ENCODE measurements at regions not wholly inside any gene's neighbourhood (a gene's known extent, or its start where the extent isn't known, plus 50 kb on each side); places are given as distances from the start of the nearest gene placed in this dataset.
A peak's percentile ranks its signal among the peaks of the same experiment; 100 is the strongest.
"Not testable (repeated sequence)": the region's sequence is repeated elsewhere in the genome, so short reads cannot be mapped to it uniquely, and the experiment has no call there.

DNA sequence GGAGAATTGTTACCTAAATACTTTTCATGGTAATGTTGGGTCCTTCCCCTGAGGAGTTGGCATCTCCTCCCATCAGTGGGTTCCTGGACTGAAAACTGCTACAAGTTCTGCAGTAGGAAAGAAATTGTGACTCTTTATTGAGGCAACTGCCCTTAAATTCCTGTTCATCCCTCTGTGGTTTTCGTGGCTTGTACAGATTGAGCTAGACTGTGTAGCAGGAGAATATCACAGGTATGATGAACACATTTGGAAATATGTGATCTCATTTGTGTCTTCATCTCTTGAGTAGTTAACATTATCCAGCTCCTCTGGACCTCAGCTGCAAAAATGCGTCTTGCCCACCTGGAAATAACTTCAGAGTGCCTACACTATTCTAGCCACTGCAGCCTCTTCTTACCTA is 390.6 kb downstream of the PTPRC start:
- H3K4me3 Mint-ChIP-seq, result no peak overlapping the region
- H3K4me1 Mint-ChIP-seq, result peaks cover 6% of the 10 kb centered on the region
- no peak overlapping the region for H3K27ac Mint-ChIP-seq (ENCODE audit: low read depth)
- peaks cover 1% of the 10 kb centered on the region for H3K36me3 Mint-ChIP-seq (ENCODE audit: insufficient read depth)
- no peak for DNase-seq (ENCODE audit: low spot score in 2 of 2)
- no peaks in the 10 kb centered on the region for H3K27me3 Mint-ChIP-seq
- no peak for ATAC-seq (replicated peaks; ENCODE audit: extremely low read depth, poor library complexity, severe bottlenecking)
- H3K9me3 Mint-ChIP-seq, result peaks cover 5% of the 10 kb centered on the region

DNA sequence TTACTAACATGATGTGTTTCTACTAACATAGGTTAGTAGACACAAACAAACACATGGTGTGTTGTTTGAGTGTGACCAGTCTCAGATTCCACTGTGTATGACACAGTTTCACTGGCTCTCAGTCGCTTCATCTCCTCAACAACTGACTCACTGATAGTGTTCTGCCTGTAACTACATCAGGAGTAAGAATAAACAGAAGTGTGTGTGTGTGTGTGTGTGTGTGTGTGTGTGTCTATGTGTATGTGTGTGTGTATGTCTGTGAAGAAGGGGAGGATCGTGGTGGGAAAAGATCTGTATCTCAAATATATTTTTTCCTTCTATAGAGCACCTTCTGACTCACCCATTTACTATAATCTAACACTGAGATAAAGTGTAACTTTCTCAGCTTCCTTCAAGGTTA is 391.0 kb downstream of the PTPRC start:
- no peak overlapping the region for H3K4me3 Mint-ChIP-seq
- no peak for ATAC-seq (replicated peaks; ENCODE audit: extremely low read depth, poor library complexity, severe bottlenecking)
- no peak for DNase-seq (ENCODE audit: low spot score in 2 of 2)
- peaks cover 1% of the 10 kb centered on the region for H3K36me3 Mint-ChIP-seq (ENCODE audit: insufficient read depth)
- H3K27ac Mint-ChIP-seq (ENCODE audit: low read depth), result no peak overlapping the region
- H3K4me1 Mint-ChIP-seq, result peaks cover 6% of the 10 kb centered on the region
- peaks cover 5% of the 10 kb centered on the region for H3K9me3 Mint-ChIP-seq
- no peaks in the 10 kb centered on the region for H3K27me3 Mint-ChIP-seq

- not testable (repeated sequence) for H3K4me3 Mint-ChIP-seq; H3K27me3 Mint-ChIP-seq; ATAC-seq (replicated peaks; ENCODE audit: extremely low read depth, poor library complexity, severe bottlenecking); DNase-seq (ENCODE audit: low spot score in 2 of 2); H3K27ac Mint-ChIP-seq (ENCODE audit: low read depth); H3K36me3 Mint-ChIP-seq (ENCODE audit: insufficient read depth); H3K4me1 Mint-ChIP-seq; H3K9me3 Mint-ChIP-seq
Observed at GRCh38 chr1:199030541-199030940, 391.7 kb downstream of the PTPRC start.

DNA sequence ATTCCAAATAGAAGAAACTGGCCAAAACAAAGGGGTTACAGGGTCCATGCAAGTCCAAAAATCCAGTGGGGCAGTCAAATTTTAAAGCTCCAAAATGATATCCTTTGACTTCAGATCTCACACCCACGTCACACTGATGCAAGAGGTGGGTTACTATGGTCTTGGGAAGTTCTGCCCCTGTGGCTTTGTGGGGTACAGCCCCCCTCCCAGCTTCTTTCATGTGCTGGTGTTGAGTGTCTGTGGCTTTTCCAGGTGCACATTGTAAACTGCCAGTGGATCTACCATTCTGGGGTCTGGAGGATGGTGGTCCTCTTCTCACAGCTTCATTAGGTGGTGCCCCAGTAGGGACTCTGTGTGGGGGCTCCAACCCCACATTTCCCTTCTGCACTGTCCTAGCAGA is 392.3 kb downstream of the PTPRC start:
- not testable (repeated sequence) for H3K4me1 Mint-ChIP-seq; ATAC-seq (replicated peaks; ENCODE audit: extremely low read depth, poor library complexity, severe bottlenecking); DNase-seq (ENCODE audit: low spot score in 2 of 2); H3K27ac Mint-ChIP-seq (ENCODE audit: low read depth); H3K4me3 Mint-ChIP-seq; H3K27me3 Mint-ChIP-seq; H3K36me3 Mint-ChIP-seq (ENCODE audit: insufficient read depth); H3K9me3 Mint-ChIP-seq

GRCh38 chr1:199032479-199032878 is 393.6 kb downstream of the PTPRC start:
- not testable (repeated sequence) for H3K4me1 Mint-ChIP-seq; H3K36me3 Mint-ChIP-seq (ENCODE audit: insufficient read depth); H3K4me3 Mint-ChIP-seq; H3K27me3 Mint-ChIP-seq; ATAC-seq (replicated peaks; ENCODE audit: extremely low read depth, poor library complexity, severe bottlenecking); H3K9me3 Mint-ChIP-seq; H3K27ac Mint-ChIP-seq (ENCODE audit: low read depth); DNase-seq (ENCODE audit: low spot score in 2 of 2)

GRCh38 chr1:199033661-199034060 is 394.8 kb downstream of the PTPRC start:
- Mint-ChIP-seq H3K27me3 (no peaks in the 10 kb centered on the region), H3K4me1 (peaks cover 6% of the 10 kb centered on the region), H3K4me3 (no peak overlapping the region), H3K9me3 (peaks cover 5% of the 10 kb centered on the region), H3K27ac (ENCODE audit: low read depth) (no peak overlapping the region), H3K36me3 (ENCODE audit: insufficient read depth) (peaks cover 1% of the 10 kb centered on the region)
- DNase-seq (ENCODE audit: low spot score in 2 of 2) (no peak), ATAC-seq (replicated peaks; ENCODE audit: extremely low read depth, poor library complexity, severe bottlenecking) (no peak)

- H3K4me3 Mint-ChIP-seq, result no peak overlapping the region
- H3K27ac Mint-ChIP-seq (ENCODE audit: low read depth), result no peak overlapping the region
- H3K9me3 Mint-ChIP-seq, result no peaks in the 10 kb centered on the region
- peaks cover 26% of the 10 kb centered on the region for H3K4me1 Mint-ChIP-seq
- ATAC-seq (replicated peaks; ENCODE audit: extremely low read depth, poor library complexity, severe bottlenecking) (no peak), DNase-seq (ENCODE audit: low spot score in 2 of 2) (no peak)
- H3K36me3 Mint-ChIP-seq (ENCODE audit: insufficient read depth), result no peaks in the 10 kb centered on the region
- H3K27me3 Mint-ChIP-seq, result peaks cover 12% of the 10 kb centered on the region
Observed at GRCh38 chr1:199038156-199038555, 399.3 kb downstream of the PTPRC start.

GRCh38 chr1:199040076-199040905 is 401.5 kb downstream of the PTPRC start:
- peaks cover 12% of the 10 kb centered on the region for H3K27me3 Mint-ChIP-seq
- H3K4me1 Mint-ChIP-seq, result peaks cover 28% of the 10 kb centered on the region
- H3K4me3 Mint-ChIP-seq, result peak overlapping the region; percentile 2
- no peaks in the 10 kb centered on the region for H3K9me3 Mint-ChIP-seq
- H3K27ac Mint-ChIP-seq (ENCODE audit: low read depth), result peak overlapping the region; percentile 16
- H3K36me3 Mint-ChIP-seq (ENCODE audit: insufficient read depth), result no peaks in the 10 kb centered on the region
- ATAC-seq (replicated peaks; ENCODE audit: extremely low read depth, poor library complexity, severe bottlenecking) (no peak), DNase-seq (ENCODE audit: low spot score in 2 of 2) (no peak)

DNA sequence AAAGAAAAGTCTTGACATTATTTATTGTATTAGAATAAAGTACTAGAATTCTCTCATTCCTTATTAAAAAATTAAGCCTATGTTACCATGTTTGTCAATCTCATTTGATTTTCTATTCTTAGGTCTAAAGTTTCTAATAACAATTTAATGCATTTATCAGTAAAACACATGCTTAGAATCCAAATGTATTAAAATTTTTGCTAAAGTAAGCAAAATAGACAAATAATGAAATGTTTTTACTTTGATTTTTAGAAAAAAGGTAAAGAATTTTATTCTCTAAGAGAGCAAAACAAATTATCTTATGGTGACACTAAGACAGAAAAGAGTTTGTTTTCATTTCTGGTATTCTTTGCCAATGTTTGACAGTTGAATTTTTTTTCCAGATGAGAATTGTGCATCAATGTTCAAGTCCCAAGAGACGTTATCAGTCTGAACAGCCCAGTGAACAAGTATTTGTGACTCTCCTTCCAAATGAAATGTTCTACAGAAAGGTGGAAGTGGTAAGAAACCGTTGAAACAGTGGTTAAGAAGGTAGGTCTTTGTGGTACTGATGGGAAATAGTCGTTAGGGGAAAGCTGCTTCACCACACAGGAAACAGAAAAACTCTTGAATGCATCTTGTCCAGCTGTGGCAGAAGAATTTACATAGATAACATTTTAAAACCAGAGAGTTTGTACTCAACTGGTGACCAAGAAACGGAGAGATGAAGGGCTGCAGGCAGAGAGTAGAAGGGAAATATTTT is 402.5 kb downstream of the PTPRC start:
- DNase-seq (ENCODE audit: low spot score in 2 of 2), result no peak
- peaks cover 28% of the 10 kb centered on the region for H3K4me1 Mint-ChIP-seq
- no peak overlapping the region for H3K27ac Mint-ChIP-seq (ENCODE audit: low read depth)
- peak; percentile 72 for ATAC-seq (replicated peaks; ENCODE audit: extremely low read depth, poor library complexity, severe bottlenecking)
- H3K36me3 Mint-ChIP-seq (ENCODE audit: insufficient read depth), result no peaks in the 10 kb centered on the region
- peaks cover 12% of the 10 kb centered on the region for H3K27me3 Mint-ChIP-seq
- peak overlapping the region; percentile 15 for H3K4me3 Mint-ChIP-seq
- no peaks in the 10 kb centered on the region for H3K9me3 Mint-ChIP-seq

GRCh38 chr1:199042193-199042592 is 403.4 kb downstream of the PTPRC start:
- Mint-ChIP-seq H3K9me3 (no peaks in the 10 kb centered on the region), H3K4me1 (peaks cover 28% of the 10 kb centered on the region), H3K36me3 (ENCODE audit: insufficient read depth) (no peaks in the 10 kb centered on the region), H3K27ac (ENCODE audit: low read depth) (no peak overlapping the region), H3K4me3 (no peak overlapping the region), H3K27me3 (peaks cover 12% of the 10 kb centered on the region)
- DNase-seq (ENCODE audit: low spot score in 2 of 2) (no peak), ATAC-seq (replicated peaks; ENCODE audit: extremely low read depth, poor library complexity, severe bottlenecking) (no peak)

DNA sequence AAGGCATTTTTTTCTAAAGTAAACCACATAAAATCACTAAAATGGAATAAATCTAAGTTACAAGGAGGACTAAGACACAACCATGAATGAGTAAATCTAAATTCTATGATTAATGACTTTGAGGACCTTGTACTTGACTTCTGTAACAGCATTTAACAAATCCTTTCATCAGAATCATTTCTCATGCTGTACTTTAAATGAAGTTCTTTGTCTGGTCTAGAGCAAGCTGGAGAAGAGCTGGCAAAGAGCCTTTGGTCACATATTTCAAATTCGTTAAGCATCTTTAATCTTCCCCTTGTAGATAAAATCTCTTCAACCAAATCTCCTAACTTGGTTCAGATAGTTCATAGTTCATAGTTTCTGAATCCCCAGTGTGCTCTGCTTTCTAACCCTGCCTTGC is 405.4 kb downstream of the PTPRC start:
- peaks cover 17% of the 10 kb centered on the region for H3K27me3 Mint-ChIP-seq
- no peak overlapping the region for H3K27ac Mint-ChIP-seq (ENCODE audit: low read depth)

GRCh38 chr1:199046618-199047017 is 407.8 kb downstream of the PTPRC start:
- Mint-ChIP-seq H3K4me1 (peaks cover 9% of the 10 kb centered on the region), H3K36me3 (ENCODE audit: insufficient read depth) (peaks cover 3% of the 10 kb centered on the region), H3K9me3 (peaks cover 3% of the 10 kb centered on the region), H3K27ac (ENCODE audit: low read depth) (no peak overlapping the region), H3K27me3 (peaks cover 6% of the 10 kb centered on the region), H3K4me3 (no peak overlapping the region)
- DNase-seq (ENCODE audit: low spot score in 2 of 2) (no peak), ATAC-seq (replicated peaks; ENCODE audit: extremely low read depth, poor library complexity, severe bottlenecking) (no peak)

More for the DNA sequence above, 405.4 kb downstream of the PTPRC start:
- no peak for ATAC-seq (replicated peaks; ENCODE audit: extremely low read depth, poor library complexity, severe bottlenecking)
- Mint-ChIP-seq H3K36me3 (ENCODE audit: insufficient read depth) (peaks cover 2% of the 10 kb centered on the region), H3K4me1 (peaks cover 28% of the 10 kb centered on the region), H3K9me3 (no peaks in the 10 kb centered on the region), H3K4me3 (no peak overlapping the region)
- no peak for DNase-seq (ENCODE audit: low spot score in 2 of 2)

GRCh38 chr1:199054694-199055093 is 415.9 kb downstream of the PTPRC start:
- DNase-seq (ENCODE audit: low spot score in 2 of 2) (no peak), ATAC-seq (replicated peaks; ENCODE audit: extremely low read depth, poor library complexity, severe bottlenecking) (no peak)
- Mint-ChIP-seq H3K4me1 (no peaks in the 10 kb centered on the region), H3K27me3 (no peaks in the 10 kb centered on the region), H3K27ac (ENCODE audit: low read depth) (no peak overlapping the region), H3K36me3 (ENCODE audit: insufficient read depth) (peaks cover 1% of the 10 kb centered on the region), H3K9me3 (peaks cover 5% of the 10 kb centered on the region), H3K4me3 (no peak overlapping the region)
